Chondrocyte (in vitro differentiated cells): ENCODE measurements at regions not wholly inside any gene's neighbourhood (a gene's known extent, or its start where the extent isn't known, plus 50 kb on each side); places are given as distances from the start of the nearest gene placed in this dataset.

Source experiments
- DNase-seq: peaks from one replicate; pipeline ENCODE4 v3.0.0; 2021; ENCODE audit warnings: mixed read lengths, low spot score
- H3K27ac Mint-ChIP-seq: one replicate; pipeline ENCODE4 v1.8.0; 2021; ENCODE audit warnings: mild to moderate bottlenecking, moderate library complexity, mixed read lengths; ENCODE audit not compliant: unreplicated experiment
- H3K27me3 Mint-ChIP-seq: 2 replicates; pipeline ENCODE4 v1.8.0; 2021; ENCODE audit warnings: low read depth, mixed read lengths
- H3K36me3 Mint-ChIP-seq: 2 replicates; pipeline ENCODE4 v1.8.0; 2021; ENCODE audit warnings: low read depth, mixed read lengths
- H3K4me1 Mint-ChIP-seq: 2 replicates; pipeline ENCODE4 v1.8.0; 2021; ENCODE audit warnings: low read depth, mild to moderate bottlenecking, mixed read lengths
- H3K4me3 Mint-ChIP-seq: one replicate; pipeline ENCODE4 v1.8.0; 2021; ENCODE audit warnings: mild to moderate bottlenecking, moderate library complexity, mixed read lengths; ENCODE audit not compliant: unreplicated experiment
- H3K9me3 Mint-ChIP-seq: 2 replicates; pipeline ENCODE4 v1.8.0; 2021; ENCODE audit warnings: low read depth, mixed read lengths
- CTCF ChIP-seq: fragments of 200-600 bp; sonication (generic); IDR thresholded peaks from 2 replicates; pipeline ENCODE4 v1.5.0; 2021; ENCODE audit warnings: antibody characterized with exemption, mild to moderate bottlenecking, moderate library complexity

- Mint-ChIP-seq H3K27me3 (no peaks in the 10 kb centered on the region), H3K4me3 (no peak overlapping the region), H3K4me1 (peaks cover 28% of the 10 kb centered on the region), H3K27ac (no peak overlapping the region), H3K36me3 (no peaks in the 10 kb centered on the region), H3K9me3 (peaks cover 8% of the 10 kb centered on the region)
- TF ChIP-seq CTCF: no peak
- no peak for DNase-seq
These were observed 403.2 kb downstream of the HS3ST3B1 start for GRCh38 chr17:14704121-14704520.

GRCh38 chr17:14701886-14702285 lies 401.0 kb downstream of the HS3ST3B1 start:
- TF ChIP-seq CTCF: no peak

GRCh38 chr17:14699574-14700185 lies 398.8 kb downstream of the HS3ST3B1 start:
- Mint-ChIP-seq H3K9me3 (peaks cover 8% of the 10 kb centered on the region), H3K4me3 (no peak overlapping the region), H3K4me1 (peaks cover 25% of the 10 kb centered on the region), H3K27me3 (no peaks in the 10 kb centered on the region), H3K36me3 (no peaks in the 10 kb centered on the region), H3K27ac (no peak overlapping the region)
- TF ChIP-seq CTCF: no peak
- DNase-seq: no peak

More at GRCh38 chr17:14701886-14702285, 401.0 kb downstream of the HS3ST3B1 start:
- Mint-ChIP-seq H3K4me3 (no peak overlapping the region), H3K9me3 (peaks cover 8% of the 10 kb centered on the region), H3K27ac (no peak overlapping the region), H3K4me1 (peaks cover 25% of the 10 kb centered on the region), H3K36me3 (no peaks in the 10 kb centered on the region), H3K27me3 (no peaks in the 10 kb centered on the region)
- no peak for DNase-seq

GRCh38 chr17:14693382-14693781 lies 392.5 kb downstream of the HS3ST3B1 start:
- Mint-ChIP-seq H3K4me3 (no peak overlapping the region), H3K4me1 (no peaks in the 10 kb centered on the region), H3K27ac (no peak overlapping the region), H3K36me3 (peaks cover 9% of the 10 kb centered on the region), H3K9me3 (peaks cover 43% of the 10 kb centered on the region), H3K27me3 (no peaks in the 10 kb centered on the region)
- TF ChIP-seq CTCF: no peak
- no peak for DNase-seq

GRCh38 chr17:14690704-14691103 lies 389.8 kb downstream of the HS3ST3B1 start:
- Mint-ChIP-seq H3K9me3 (peaks cover 47% of the 10 kb centered on the region), H3K27ac (no peak overlapping the region), H3K27me3 (no peaks in the 10 kb centered on the region), H3K36me3 (peaks cover 9% of the 10 kb centered on the region), H3K4me1 (no peaks in the 10 kb centered on the region), H3K4me3 (no peak overlapping the region)
- no peak for DNase-seq
- no peak for TF ChIP-seq CTCF
